Caki2 (cell line): ENCODE measurements at regions not wholly inside any gene's neighbourhood (a gene's known extent, or its start where the extent isn't known, plus 50 kb on each side); places are given as distances from the start of the nearest gene placed in this dataset.

Experiments used
- DNase-seq: peaks from one replicate; pipeline ENCODE4 v3.0.0-alpha.2; 2015; ENCODE audit warnings: low read depth
- in situ Hi-C: cut with HindIII; loops from 2 replicates; pipeline ENCODE4 v1.10.0; 2016; ENCODE audit warnings: low sequenced_read_pairs, low pct_unique_long_range_greater_than_20kb, mixed read lengths

DNA sequence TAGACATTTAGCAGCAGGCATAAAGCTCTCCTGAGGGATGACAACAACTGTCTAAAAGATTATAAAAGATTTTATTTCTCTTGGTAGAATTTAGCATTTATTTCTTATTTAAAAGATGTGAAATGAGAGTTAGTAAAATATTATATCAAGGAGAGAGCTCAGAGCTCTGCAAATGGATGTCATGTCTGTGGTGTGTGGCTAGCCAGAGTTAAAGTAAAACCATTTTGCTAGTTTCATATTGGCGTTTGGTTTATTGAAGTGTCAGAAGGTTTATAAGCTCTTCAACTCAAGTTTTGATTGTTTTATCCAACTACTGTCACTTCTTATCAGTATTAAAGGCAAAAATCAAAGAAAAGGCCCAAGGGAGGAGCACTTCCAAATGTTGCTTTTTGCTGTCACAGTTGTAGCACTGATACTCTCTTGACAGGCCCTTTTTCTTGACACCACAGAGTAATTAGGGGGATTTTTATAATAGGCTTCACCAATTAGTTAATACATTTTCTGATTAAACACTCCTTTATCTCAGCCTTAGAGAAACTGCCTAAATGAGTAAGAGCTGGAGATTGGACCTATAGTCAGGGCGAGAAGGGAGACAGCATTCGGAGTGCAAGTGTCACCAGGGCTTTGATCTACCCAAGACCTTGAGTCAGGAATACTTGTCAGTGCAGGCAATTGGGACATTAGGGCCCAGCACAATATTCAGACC lies 233.9 kb downstream of the PTBP2 start:
- in situ Hi-C loops = no loop called here
- no peak for DNase-seq

DNA sequence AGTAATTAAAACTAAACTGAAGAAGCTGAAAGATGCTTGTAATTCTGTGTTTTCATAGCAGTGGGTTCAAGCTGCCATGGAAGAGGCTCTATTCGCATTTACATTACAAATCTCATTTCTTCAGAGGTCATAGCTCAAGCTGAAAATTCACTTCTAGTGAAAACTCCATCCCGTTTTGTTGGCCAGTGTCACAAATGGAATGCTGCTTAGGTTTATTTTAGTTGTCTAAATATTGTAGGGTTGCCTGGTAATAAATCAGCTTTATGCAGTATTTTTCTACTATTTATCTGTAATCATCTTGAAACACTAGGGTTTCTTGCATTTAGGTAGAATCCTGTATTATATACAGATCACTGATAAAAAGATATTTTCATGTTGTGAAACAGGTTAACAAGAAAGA lies 240.6 kb downstream of the PTBP2 start:
- DNase-seq = no peak
- in situ Hi-C loops = no loop called here

GRCh38 chr1:96962751-96963211 lies 241.2 kb downstream of the PTBP2 start:
- in situ Hi-C loops = no loop called here
- DNase-seq = no peak

GRCh38 chr1:96964761-96965160 lies 243.2 kb downstream of the PTBP2 start:
- in situ Hi-C loops = no loop called here

GRCh38 chr1:96966536-96967138 lies 245.1 kb downstream of the PTBP2 start:
- peak; percentile 57 for DNase-seq
- in situ Hi-C loops = no loop called here

More at GRCh38 chr1:96964761-96965160, 243.2 kb downstream of the PTBP2 start:
- no peak for DNase-seq

DNA sequence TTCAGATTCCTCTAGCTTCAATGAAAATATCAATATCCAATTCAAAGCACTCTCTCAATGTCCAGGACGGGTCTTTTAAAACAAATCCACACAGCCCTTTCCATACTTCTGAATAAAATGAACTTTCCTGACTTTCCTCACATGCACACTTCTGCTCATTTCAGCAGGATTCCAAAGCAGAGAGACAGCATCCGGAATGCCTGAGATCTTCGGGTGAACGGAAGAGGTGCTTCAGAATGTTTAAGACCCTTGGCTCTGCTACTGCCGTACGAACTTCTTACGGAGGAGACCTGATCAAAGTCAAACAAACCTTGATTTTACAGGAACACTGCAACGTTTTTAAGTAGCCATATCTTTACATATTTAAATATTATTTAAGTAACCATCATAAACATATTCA lies 245.7 kb downstream of the PTBP2 start:
- in situ Hi-C loops = no loop called here
- no peak for DNase-seq

DNA sequence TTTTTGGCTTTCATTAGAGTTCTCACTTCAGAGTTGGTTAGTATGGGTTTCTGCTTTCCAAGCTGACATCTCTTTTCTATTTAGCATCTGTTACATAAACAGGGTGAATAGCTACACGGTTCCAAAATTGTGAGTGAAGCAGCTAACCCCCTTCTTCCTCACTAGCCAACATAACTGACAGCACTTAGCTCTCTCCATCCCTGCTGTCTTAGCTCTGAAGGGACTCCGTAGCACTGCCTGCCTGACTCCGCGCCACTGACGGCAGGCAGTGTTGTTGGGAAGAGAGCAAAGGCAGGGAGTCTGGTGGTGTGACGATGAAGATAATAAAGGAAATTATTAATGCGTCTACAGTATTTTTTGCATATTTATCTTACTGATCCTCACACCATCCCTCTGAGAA lies 247.0 kb downstream of the PTBP2 start:
- in situ Hi-C loops = no loop called here
- no peak for DNase-seq

- no peak for DNase-seq
- in situ Hi-C loops = no loop called here
Measured at GRCh38 chr1:96968983-96969382, 247.4 kb downstream of the PTBP2 start.

GRCh38 chr1:96969656-96970163 lies 248.1 kb downstream of the PTBP2 start:
- DNase-seq = no peak
- in situ Hi-C loops = no loop called here

- no peak for DNase-seq
- in situ Hi-C loops = no loop called here
Measured at GRCh38 chr1:96971439-96971838, 249.9 kb downstream of the PTBP2 start.

DNA sequence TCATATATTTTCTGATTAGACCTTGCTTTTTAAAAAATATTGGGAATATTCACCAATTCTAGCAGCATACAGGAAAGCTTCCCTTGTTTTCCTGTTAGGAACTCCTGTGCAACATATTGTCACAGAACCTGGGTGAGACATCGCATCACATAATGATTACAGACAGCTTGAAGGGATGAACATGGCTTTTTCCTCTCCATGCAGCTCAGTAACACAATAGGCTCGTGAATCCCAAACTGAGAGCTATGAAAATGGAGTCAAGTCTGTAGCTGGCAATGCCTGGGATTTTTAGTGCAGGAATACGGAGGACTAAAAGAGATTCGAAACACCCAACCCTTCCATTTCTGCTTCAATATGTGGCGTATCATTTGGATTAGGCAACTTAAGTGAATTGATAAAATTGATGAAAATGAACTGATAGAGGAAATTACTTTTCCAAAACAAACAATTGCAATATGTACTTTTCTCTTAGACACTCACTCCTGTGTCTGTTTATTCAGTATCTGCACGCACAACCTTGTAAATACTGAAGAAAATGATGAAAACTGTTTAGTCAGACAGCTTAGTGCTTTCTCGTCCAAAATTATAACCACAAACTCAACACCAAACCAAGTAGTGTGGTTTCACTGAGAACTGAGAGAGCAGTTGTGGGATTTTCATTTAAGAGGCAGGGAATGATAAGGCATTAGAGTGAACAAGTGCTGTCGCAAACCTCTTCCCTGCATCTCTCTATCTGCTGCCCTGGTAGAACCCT lies 250.4 kb downstream of the PTBP2 start:
- DNase-seq = no peak
- in situ Hi-C loops = no loop called here

DNA sequence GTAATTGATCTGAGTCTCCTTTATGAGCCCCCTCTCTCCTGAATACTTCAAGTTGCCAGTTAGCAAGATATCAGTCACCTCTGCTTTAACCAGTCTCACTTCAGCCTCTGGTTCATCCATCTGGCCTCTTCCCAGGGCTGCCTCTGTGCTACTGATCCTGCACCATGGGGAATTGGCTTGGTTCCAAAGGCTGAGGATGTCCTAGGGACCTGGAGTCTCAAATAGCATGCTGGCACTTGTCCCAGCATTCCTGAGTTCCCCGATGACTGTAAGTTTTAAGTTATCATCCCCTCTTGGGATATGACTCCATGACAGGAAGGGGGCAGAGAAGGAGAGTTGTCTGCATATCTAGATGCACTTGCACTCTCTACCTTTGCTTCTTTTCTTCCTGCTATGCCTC lies 252.0 kb downstream of the PTBP2 start:
- in situ Hi-C loops = no loop called here
- DNase-seq = no peak

- DNase-seq = no peak
- in situ Hi-C loops = no loop called here
Measured at GRCh38 chr1:96978444-96978843, 256.9 kb downstream of the PTBP2 start.

DNA sequence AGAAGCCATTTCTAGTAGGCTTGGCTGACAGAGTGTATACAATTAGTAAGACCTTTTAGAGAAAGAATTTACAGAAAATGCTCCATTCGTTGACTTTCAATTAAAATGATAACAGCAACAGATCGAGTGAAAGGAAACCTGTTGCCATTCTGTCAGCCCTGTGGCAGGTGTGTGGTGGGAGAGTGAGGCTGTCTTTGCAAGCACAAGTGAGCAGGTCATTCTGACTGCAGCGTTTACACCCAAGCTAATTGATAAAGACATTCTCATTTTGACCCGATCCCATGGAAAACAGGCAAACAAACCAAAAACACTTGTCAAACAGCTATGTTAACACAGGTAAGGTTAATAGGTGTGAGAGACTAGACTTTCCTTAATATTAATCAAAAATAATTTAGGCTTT lies 257.3 kb downstream of the PTBP2 start:
- DNase-seq = no peak
- in situ Hi-C loops = no loop called here

DNA sequence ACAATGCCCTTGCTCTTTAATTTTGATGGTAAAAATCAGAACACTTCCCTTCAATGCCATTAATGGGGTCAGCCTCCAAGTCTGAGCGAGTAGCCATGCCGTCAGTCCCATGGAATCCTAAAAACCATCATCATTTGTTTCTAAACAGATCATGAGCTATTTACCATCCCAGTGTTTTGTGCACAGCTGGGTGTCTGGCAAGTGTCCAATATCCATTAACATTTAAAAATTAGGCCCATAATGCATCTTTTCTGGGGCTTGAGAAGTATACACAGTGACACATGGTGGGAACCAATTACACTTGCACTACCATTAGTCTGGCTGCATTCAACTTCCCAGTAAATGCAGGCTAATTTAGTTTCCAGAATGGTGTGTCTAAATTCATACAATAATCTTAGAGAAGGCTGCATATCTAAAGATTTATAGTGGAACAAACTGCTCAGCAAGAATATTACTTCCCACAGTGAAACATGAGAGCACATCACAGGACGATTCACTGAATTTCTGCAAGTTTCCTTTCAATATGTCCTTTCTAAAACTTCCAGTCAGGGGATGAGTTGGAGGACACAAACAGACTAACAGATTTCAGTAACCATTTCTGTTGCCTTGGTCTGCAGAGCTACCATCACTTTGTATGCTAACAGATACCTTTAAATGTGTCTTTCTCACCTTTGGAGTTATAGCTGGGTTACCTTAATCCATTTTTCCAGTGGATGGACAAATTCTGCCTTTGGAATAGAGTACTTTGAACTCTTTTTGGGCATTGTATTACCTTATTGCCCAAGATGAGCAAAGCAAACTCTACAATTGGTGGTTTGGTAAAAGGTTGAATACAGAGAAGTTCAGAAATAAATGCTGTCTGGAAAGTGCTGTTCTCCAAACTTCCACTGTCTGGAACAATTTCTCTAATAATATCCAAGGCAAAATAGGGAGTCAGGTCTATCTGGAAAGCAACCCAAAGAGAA lies 258.0 kb downstream of the PTBP2 start:
- DNase-seq = no peak
- in situ Hi-C loops = no loop called here

- in situ Hi-C loops = no loop called here
Measured at GRCh38 chr1:96980448-96980847, 258.9 kb downstream of the PTBP2 start.

DNA sequence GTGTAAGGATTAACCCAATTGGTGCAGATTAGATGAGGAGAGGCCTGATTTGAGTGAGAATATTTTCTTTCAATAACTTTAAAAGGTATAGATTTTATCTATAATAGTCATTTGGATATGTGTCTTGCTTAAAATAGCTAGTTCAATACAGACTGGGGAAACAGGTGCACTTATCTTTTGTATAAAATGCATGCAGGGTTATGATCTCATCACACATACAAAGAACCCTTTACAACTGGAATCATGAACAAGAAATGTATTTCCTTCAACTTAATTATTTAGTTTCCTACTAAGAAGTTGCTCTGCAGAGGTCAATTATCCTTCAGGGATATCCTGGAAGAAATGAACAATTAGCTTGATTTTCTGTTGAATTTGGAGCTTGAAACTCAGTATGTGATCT lies 259.6 kb downstream of the PTBP2 start:
- in situ Hi-C loops = no loop called here
- DNase-seq = no peak

More at GRCh38 chr1:96980448-96980847, 258.9 kb downstream of the PTBP2 start:
- no peak for DNase-seq

GRCh38 chr1:96982118-96982517 lies 260.5 kb downstream of the PTBP2 start:
- in situ Hi-C loops = no loop called here
- DNase-seq = no peak
